ENCODE measurements at regions not wholly inside any gene's neighbourhood (a gene's known extent, or its start where the extent isn't known, plus 50 kb on each side); places are given as distances from the start of the nearest gene placed in this dataset.

GRCh38 chr9:82681809-82682208 lies 381.1 kb downstream of the RASEF start:
- no peak overlapping the region for H3K4me3 ChIP-seq (ENCODE audit: severe bottlenecking)
- H3K9me3 ChIP-seq (ENCODE audit: severe bottlenecking) = no peaks in the 10 kb centered on the region
- no peak for TF ChIP-seq CTCF (IDR thresholded peaks at IDR 0.05; ENCODE audit: poor library complexity, severe bottlenecking)
- no peaks in the 10 kb centered on the region for H3K36me3 ChIP-seq (ENCODE audit: low read depth)
- DNase-seq (ENCODE audit: low spot score) (no peak), ATAC-seq (ENCODE audit: low read depth) (no peak)
- no peak overlapping the region for H3K27ac ChIP-seq (ENCODE audit: poor library complexity, severe bottlenecking)
- H3K27me3 ChIP-seq (ENCODE audit: insufficient read depth, poor library complexity, severe bottlenecking) = no peaks in the 10 kb centered on the region
- no peaks in the 10 kb centered on the region for H3K4me1 ChIP-seq (ENCODE audit: insufficient read depth, poor library complexity, severe bottlenecking)

GRCh38 chr9:82682431-82682830 lies 380.5 kb downstream of the RASEF start:
- DNase-seq (ENCODE audit: low spot score) (no peak), ATAC-seq (ENCODE audit: low read depth) (no peak)
- Histone ChIP-seq H3K27me3 (ENCODE audit: insufficient read depth, poor library complexity, severe bottlenecking) (no peaks in the 10 kb centered on the region), H3K9me3 (ENCODE audit: severe bottlenecking) (no peaks in the 10 kb centered on the region), H3K4me3 (ENCODE audit: severe bottlenecking) (no peak overlapping the region), H3K4me1 (ENCODE audit: insufficient read depth, poor library complexity, severe bottlenecking) (no peaks in the 10 kb centered on the region), H3K27ac (ENCODE audit: poor library complexity, severe bottlenecking) (no peak overlapping the region), H3K36me3 (ENCODE audit: low read depth) (no peaks in the 10 kb centered on the region)
- no peak for TF ChIP-seq CTCF (IDR thresholded peaks at IDR 0.05; ENCODE audit: poor library complexity, severe bottlenecking)

GRCh38 chr9:82695704-82696103 lies 367.2 kb downstream of the RASEF start:
- Histone ChIP-seq H3K4me3 (ENCODE audit: severe bottlenecking) (no peak overlapping the region), H3K27ac (ENCODE audit: poor library complexity, severe bottlenecking) (no peak overlapping the region), H3K27me3 (ENCODE audit: insufficient read depth, poor library complexity, severe bottlenecking) (no peaks in the 10 kb centered on the region), H3K36me3 (ENCODE audit: low read depth) (no peaks in the 10 kb centered on the region), H3K9me3 (ENCODE audit: severe bottlenecking) (peaks cover 2% of the 10 kb centered on the region), H3K4me1 (ENCODE audit: insufficient read depth, poor library complexity, severe bottlenecking) (no peaks in the 10 kb centered on the region)
- DNase-seq (ENCODE audit: low spot score) = no peak
- no peak for ATAC-seq (ENCODE audit: low read depth)
- no peak for TF ChIP-seq CTCF (IDR thresholded peaks at IDR 0.05; ENCODE audit: poor library complexity, severe bottlenecking)

- no peak overlapping the region for H3K27ac ChIP-seq (ENCODE audit: poor library complexity, severe bottlenecking)
- no peaks in the 10 kb centered on the region for H3K27me3 ChIP-seq (ENCODE audit: insufficient read depth, poor library complexity, severe bottlenecking)
- no peaks in the 10 kb centered on the region for H3K36me3 ChIP-seq (ENCODE audit: low read depth)
- no peak for ATAC-seq (ENCODE audit: low read depth)
- DNase-seq (ENCODE audit: low spot score) = no peak
- no peak overlapping the region for H3K4me3 ChIP-seq (ENCODE audit: severe bottlenecking)
- no peaks in the 10 kb centered on the region for H3K4me1 ChIP-seq (ENCODE audit: insufficient read depth, poor library complexity, severe bottlenecking)
- TF ChIP-seq CTCF (IDR thresholded peaks at IDR 0.05; ENCODE audit: poor library complexity, severe bottlenecking) = no peak
- no peaks in the 10 kb centered on the region for H3K9me3 ChIP-seq (ENCODE audit: severe bottlenecking)
Measured at GRCh38 chr9:82706786-82707185, 356.2 kb downstream of the RASEF start.

- ATAC-seq (ENCODE audit: low read depth) (no peak), DNase-seq (ENCODE audit: low spot score) (no peak)
- H3K4me3 ChIP-seq (ENCODE audit: severe bottlenecking) = no peak overlapping the region
- H3K27me3 ChIP-seq (ENCODE audit: insufficient read depth, poor library complexity, severe bottlenecking) = no peaks in the 10 kb centered on the region
- no peaks in the 10 kb centered on the region for H3K4me1 ChIP-seq (ENCODE audit: insufficient read depth, poor library complexity, severe bottlenecking)
- no peak overlapping the region for H3K27ac ChIP-seq (ENCODE audit: poor library complexity, severe bottlenecking)
- no peaks in the 10 kb centered on the region for H3K9me3 ChIP-seq (ENCODE audit: severe bottlenecking)
- no peaks in the 10 kb centered on the region for H3K36me3 ChIP-seq (ENCODE audit: low read depth)
- no peak for TF ChIP-seq CTCF (IDR thresholded peaks at IDR 0.05; ENCODE audit: poor library complexity, severe bottlenecking)
Measured at GRCh38 chr9:82716821-82717220, 346.1 kb downstream of the RASEF start.

All from RWPE2 (cell line).